ENCODE measurements at regions not wholly inside any gene's neighbourhood (a gene's known extent, or its start where the extent isn't known, plus 50 kb on each side); places are given as distances from the start of the nearest gene placed in this dataset.

GRCh38 chr6:163888030-163888819 lies 473.7 kb downstream of the QKI start:
- no peak for TF ChIP-seq CTCF (IDR thresholded peaks at IDR 0.05)
- no peak for DNase-seq (ENCODE audit: low spot score)
- ATAC-seq (ENCODE audit: low FRiP score) = no peak

DNA sequence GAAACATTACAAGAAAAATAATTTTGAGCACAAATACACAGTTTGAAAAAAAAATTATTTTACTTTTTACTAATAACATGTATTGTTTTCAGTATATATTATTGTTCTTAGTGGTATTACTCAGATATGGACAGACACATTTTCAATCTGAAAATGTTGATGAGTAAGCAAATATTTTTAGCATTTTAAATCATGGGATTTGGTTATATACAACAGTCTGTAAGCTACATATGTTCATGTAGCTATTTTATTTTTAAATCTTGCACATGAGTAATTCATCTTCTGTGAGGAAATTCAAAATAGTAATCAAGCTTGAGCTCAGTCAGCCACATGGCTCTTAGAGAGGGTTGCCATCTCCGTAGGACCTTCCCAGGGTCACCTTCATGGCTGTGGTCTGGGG lies 471.9 kb downstream of the QKI start:
- TF ChIP-seq CTCF (IDR thresholded peaks at IDR 0.05) = no peak
- no peak for DNase-seq (ENCODE audit: low spot score)
- no peak for ATAC-seq (ENCODE audit: low FRiP score)

GRCh38 chr6:163883984-163884383 lies 469.5 kb downstream of the QKI start:
- ATAC-seq (ENCODE audit: low FRiP score) (no peak), DNase-seq (ENCODE audit: low spot score) (no peak)
- no peak for TF ChIP-seq CTCF (IDR thresholded peaks at IDR 0.05)

DNA sequence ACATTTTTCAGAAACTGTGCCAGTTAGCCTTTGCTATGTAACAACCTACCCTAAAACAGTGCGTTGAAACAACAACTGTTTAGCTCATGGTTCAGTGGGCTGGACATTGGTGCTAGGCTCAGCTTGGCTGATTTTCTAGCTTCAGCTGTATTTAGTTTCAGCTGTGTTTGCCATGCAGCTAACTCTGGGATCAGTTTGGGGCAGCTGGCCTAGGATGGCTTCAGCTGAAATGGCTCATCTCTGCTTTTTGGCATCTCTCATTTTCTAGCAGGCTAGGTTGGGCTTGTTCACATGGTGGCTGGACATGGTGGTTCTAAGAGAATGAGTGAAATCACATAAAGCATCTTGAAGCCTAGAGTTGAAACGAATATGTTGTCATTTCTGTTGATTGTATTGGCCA lies 464.2 kb downstream of the QKI start:
- no peak for DNase-seq (ENCODE audit: low spot score)
- no peak for TF ChIP-seq CTCF (IDR thresholded peaks at IDR 0.05)
- no peak for ATAC-seq (ENCODE audit: low FRiP score)

DNA sequence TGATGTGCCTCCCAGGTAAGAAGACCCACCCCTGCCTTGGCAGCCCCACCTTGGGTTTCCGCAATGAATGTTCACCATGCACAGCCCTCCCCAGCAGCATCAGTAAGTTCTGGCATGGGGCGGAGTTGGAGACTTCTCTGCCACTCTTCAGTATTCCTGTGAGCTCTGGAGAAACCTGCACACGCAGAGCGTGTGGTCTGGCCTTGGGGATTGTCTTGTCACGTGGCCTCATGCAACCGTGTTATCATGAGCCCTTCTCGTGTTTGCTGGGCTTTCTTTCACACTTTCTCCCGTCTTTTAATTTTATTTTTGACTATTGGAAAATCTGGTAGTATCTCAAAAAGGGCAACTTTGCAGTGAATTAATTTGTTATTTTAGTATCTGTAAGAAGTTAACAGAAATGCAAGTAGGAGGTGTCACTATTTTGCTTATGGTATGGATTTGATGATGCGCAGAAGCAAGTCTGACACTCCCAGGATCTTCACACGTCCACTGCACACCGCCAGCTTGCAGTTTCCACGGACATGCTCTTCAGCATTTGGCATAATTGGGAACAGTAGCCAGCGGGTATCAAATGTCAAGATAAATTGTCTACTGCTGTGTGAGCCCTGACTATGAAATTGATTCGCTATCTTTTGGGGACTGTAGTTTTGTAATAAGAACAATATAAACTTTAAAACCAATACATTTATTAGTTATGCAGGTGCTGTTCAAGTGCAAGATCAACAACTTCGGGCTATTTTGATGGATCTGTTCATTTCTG lies 463.5 kb downstream of the QKI start:
- no peak for ATAC-seq (ENCODE audit: low FRiP score)
- no peak for DNase-seq (ENCODE audit: low spot score)

GRCh38 chr6:163876391-163876790 lies 461.9 kb downstream of the QKI start:
- DNase-seq (ENCODE audit: low spot score) = no peak
- no peak for ATAC-seq (ENCODE audit: low FRiP score)
- no peak for TF ChIP-seq CTCF (IDR thresholded peaks at IDR 0.05)

More for the DNA sequence above, 463.5 kb downstream of the QKI start:
- TF ChIP-seq CTCF (IDR thresholded peaks at IDR 0.05) = no peak
